ENCODE measurements at regions not wholly inside any gene's neighbourhood (a gene's known extent, or its start where the extent isn't known, plus 50 kb on each side); places are given as distances from the start of the nearest gene placed in this dataset.
A peak's percentile ranks its signal among the peaks of the same experiment; 100 is the strongest.

GRCh38 chr20:23151885-23152284 lies 65.8 kb upstream of the CD93 start:
- no peaks in the 10 kb centered on the region for H3K27me3 ChIP-seq
- DNase-seq = peak in 2 of 3 donors; percentile 32 to 33
- no peak overlapping the region for H3K4me3 ChIP-seq
- intact Hi-C loops (cut with DNase I) = no loop called here
- ATAC-seq = peak in 2 of 4 donors; percentile 4 to 5
- WGBS (ENCODE audit: insufficient coverage, low coverage, low lambda C conversion rate, missing lambda C conversion rate) = 39% methylated on average over 6 of the region's 8 CpGs
- H3K27ac ChIP-seq = no peak overlapping the region
- no peak for TF ChIP-seq POLR2A (IDR thresholded peaks at IDR 0.05)
- no peaks in the 10 kb centered on the region for H3K4me1 ChIP-seq
- no peaks in the 10 kb centered on the region for H3K9me3 ChIP-seq
- H3K36me3 ChIP-seq = no peaks in the 10 kb centered on the region

GRCh38 chr20:23151008-23151703 lies 65.0 kb upstream of the CD93 start:
- H3K4me3 ChIP-seq = no peak overlapping the region
- no peak overlapping the region for H3K27ac ChIP-seq
- DNase-seq (no peak), ATAC-seq (no peak)
- H3K27me3 ChIP-seq = no peaks in the 10 kb centered on the region
- intact Hi-C loops (cut with DNase I) = no loop called here
- H3K36me3 ChIP-seq = no peaks in the 10 kb centered on the region
- no peak for TF ChIP-seq POLR2A (IDR thresholded peaks at IDR 0.05)
- TF ChIP-seq CTCF (IDR thresholded peaks at IDR 0.05) = no peak
- no peaks in the 10 kb centered on the region for H3K4me1 ChIP-seq
- H3K9me3 ChIP-seq = no peaks in the 10 kb centered on the region
- no CpG with 5 or more reads among the region's 8 CpGs for WGBS (ENCODE audit: insufficient coverage, low coverage, low lambda C conversion rate, missing lambda C conversion rate)

- Histone ChIP-seq H3K27ac (no peak overlapping the region), H3K9me3 (no peaks in the 10 kb centered on the region), H3K36me3 (no peaks in the 10 kb centered on the region), H3K4me3 (no peak overlapping the region), H3K27me3 (no peaks in the 10 kb centered on the region), H3K4me1 (no peaks in the 10 kb centered on the region)
- peak in 2 of 3 donors; percentile 41 to 42 for DNase-seq
- no peak for TF ChIP-seq POLR2A (IDR thresholded peaks at IDR 0.05)
- no peak for TF ChIP-seq CTCF (IDR thresholded peaks at IDR 0.05)
- WGBS (ENCODE audit: insufficient coverage, low coverage, low lambda C conversion rate, missing lambda C conversion rate) = 61% methylated on average over 2 of the region's 8 CpGs
- ATAC-seq = no peak
- intact Hi-C loops (cut with DNase I) = no loop called here
Observed at GRCh38 chr20:23150304-23151007, 64.3 kb upstream of the CD93 start.

GRCh38 chr20:23149623-23150279 lies 63.6 kb upstream of the CD93 start:
- H3K9me3 ChIP-seq = no peaks in the 10 kb centered on the region
- WGBS (ENCODE audit: insufficient coverage, low coverage, low lambda C conversion rate, missing lambda C conversion rate) = 54% methylated on average over 7 of the region's 7 CpGs
- no peak overlapping the region for H3K27ac ChIP-seq
- H3K4me3 ChIP-seq = no peak overlapping the region
- ATAC-seq = no peak
- H3K36me3 ChIP-seq = no peaks in the 10 kb centered on the region
- H3K27me3 ChIP-seq = no peaks in the 10 kb centered on the region
- intact Hi-C loops (cut with DNase I) = no loop called here
- TF ChIP-seq POLR2A (IDR thresholded peaks at IDR 0.05) (no peak), CTCF (IDR thresholded peaks at IDR 0.05) (no peak)
- no peaks in the 10 kb centered on the region for H3K4me1 ChIP-seq
- peak in 1 of 3 donors; percentile 37 for DNase-seq

All from right lobe of liver (tissue), 6 donors.